GM18909 (cell line): ENCODE measurements at regions not wholly inside any gene's neighbourhood (a gene's known extent, or its start where the extent isn't known, plus 50 kb on each side); places are given as distances from the start of the nearest gene placed in this dataset.
"Not testable (repeated sequence)": the region's sequence is repeated elsewhere in the genome, so short reads cannot be mapped to it uniquely, and the experiment has no call there.

ENCODE experiments used
- ATAC-seq: cut with Tn5 transposase; IDR thresholded peaks from one replicate; pipeline ENCODE4 v1.9.1; 2021; ENCODE audit warnings: mild to moderate bottlenecking; ENCODE audit not compliant: unreplicated experiment, poor library complexity

GRCh38 chr15:31579976-31580375, 253.3 kb downstream of the KLF13 start:
- ATAC-seq = no peak

GRCh38 chr15:31584195-31584594, 257.6 kb downstream of the KLF13 start:
- no peak for ATAC-seq

- no peak for ATAC-seq
These were observed 258.6 kb downstream of the KLF13 start for GRCh38 chr15:31585240-31585639.

- no peak for ATAC-seq
These were observed 260.2 kb downstream of the KLF13 start for GRCh38 chr15:31586841-31587240.

GRCh38 chr15:31587583-31587982, 260.9 kb downstream of the KLF13 start:
- no peak for ATAC-seq

- ATAC-seq = no peak
These were observed 264.0 kb downstream of the KLF13 start for GRCh38 chr15:31590609-31591008.

- no peak for ATAC-seq
These were observed 265.3 kb downstream of the KLF13 start for GRCh38 chr15:31591908-31592307.

- no peak for ATAC-seq
These were observed 270.8 kb downstream of the KLF13 start for GRCh38 chr15:31597466-31597865.

GRCh38 chr15:31598620-31599019, 272.0 kb downstream of the KLF13 start:
- no peak for ATAC-seq

- no peak for ATAC-seq
These were observed 278.9 kb downstream of the KLF13 start for GRCh38 chr15:31605467-31605931.

GRCh38 chr15:31606194-31606669, 279.6 kb downstream of the KLF13 start:
- ATAC-seq = no peak

- ATAC-seq = no peak
These were observed 280.4 kb downstream of the KLF13 start for GRCh38 chr15:31606931-31607497.

- ATAC-seq = no peak
These were observed 281.0 kb downstream of the KLF13 start for GRCh38 chr15:31607656-31608055.

- ATAC-seq = no peak
These were observed 282.6 kb downstream of the KLF13 start for GRCh38 chr15:31609258-31609681.

- no peak for ATAC-seq
These were observed 283.3 kb downstream of the KLF13 start for GRCh38 chr15:31609906-31610305.

- ATAC-seq = no peak
These were observed 289.2 kb downstream of the KLF13 start for GRCh38 chr15:31615643-31616415.

- ATAC-seq = not testable (repeated sequence)
These were observed 296.7 kb downstream of the KLF13 start for GRCh38 chr15:31623297-31623696.

- not testable (repeated sequence) for ATAC-seq
These were observed 297.5 kb downstream of the KLF13 start for GRCh38 chr15:31624115-31624514.

- ATAC-seq = not testable (repeated sequence)
These were observed 309.1 kb downstream of the KLF13 start for GRCh38 chr15:31635715-31636114.

- ATAC-seq = not testable (repeated sequence)
These were observed 310.3 kb downstream of the KLF13 start for GRCh38 chr15:31636911-31637310.

GRCh38 chr15:31643955-31644354, 317.3 kb downstream of the KLF13 start:
- ATAC-seq = not testable (repeated sequence)

- ATAC-seq = not testable (repeated sequence)
These were observed 318.1 kb downstream of the KLF13 start for GRCh38 chr15:31644761-31645160.
